MM.1S (cell line): ENCODE measurements at regions not wholly inside any gene's neighbourhood (a gene's known extent, or its start where the extent isn't known, plus 50 kb on each side); places are given as distances from the start of the nearest gene placed in this dataset.

Experiments
- DNase-seq: peaks from one replicate; pipeline ENCODE4 v3.0.0-alpha.2; 2015
- H2AFZ ChIP-seq: fragments of 300-600 bp; sonication (generic); 2 replicates; pipeline ENCODE4 v1.6.0; 2016; ENCODE audit warnings: antibody characterized with exemption, low read length
- H3F3A ChIP-seq: fragments of 300-600 bp; sonication (generic); 2 replicates; pipeline ENCODE4 v1.6.1; 2016; ENCODE audit warnings: mild to moderate bottlenecking, antibody characterized with exemption, low read length, moderate library complexity, mixed read lengths; ENCODE audit not compliant: insufficient read depth
- H3K27ac ChIP-seq: fragments of 300-600 bp; sonication (generic); 2 replicates; pipeline ENCODE4 v1.5.1; 2016; ENCODE audit warnings: mild to moderate bottlenecking, low read length
- H3K27me3 ChIP-seq: fragments of 300-600 bp; sonication (generic); replicated peaks from 2 replicates; pipeline ENCODE4 v1.6.0; 2016; ENCODE audit warnings: low read length; ENCODE audit not compliant: insufficient read depth
- H3K36me3 ChIP-seq: fragments of 300-600 bp; sonication (generic); replicated peaks from 2 replicates; pipeline ENCODE4 v1.6.1; 2016; ENCODE audit warnings: mild to moderate bottlenecking, low read length, mixed read lengths; ENCODE audit not compliant: insufficient read depth
- H3K4me1 ChIP-seq: fragments of 300-600 bp; sonication (generic); 2 replicates; pipeline ENCODE4 v1.6.1; 2016; ENCODE audit warnings: low read length, mixed read lengths
- H3K4me2 ChIP-seq: fragments of 300-600 bp; sonication (generic); 2 replicates; pipeline ENCODE4 v1.6.0; 2016; ENCODE audit warnings: low read depth, low read length
- H3K4me3 ChIP-seq: fragments of 300-600 bp; sonication (generic); 2 replicates; pipeline ENCODE4 v1.5.1; 2016; ENCODE audit warnings: low read length, mixed read lengths
- H3K79me2 ChIP-seq: fragments of 300-600 bp; sonication (generic); 2 replicates; pipeline ENCODE4 v1.6.1; 2016; ENCODE audit warnings: mixed run types, low read length, mixed read lengths
- H3K9ac ChIP-seq: fragments of 300-600 bp; sonication (generic); 2 replicates; pipeline ENCODE4 v1.6.1; 2016; ENCODE audit warnings: low read length, mixed read lengths
- H3K9me2 ChIP-seq: fragments of 300-600 bp; sonication (generic); replicated peaks from 2 replicates; pipeline ENCODE4 v1.6.1; 2016; ENCODE audit warnings: mild to moderate bottlenecking, low read length, mixed read lengths; ENCODE audit not compliant: insufficient read depth
- H3K9me3 ChIP-seq: fragments of 300-600 bp; sonication (generic); replicated peaks from 2 replicates; pipeline ENCODE4 v1.6.1; 2016; ENCODE audit warnings: mild to moderate bottlenecking, low read length, mixed read lengths; ENCODE audit not compliant: insufficient read depth
- H4K20me1 ChIP-seq: fragments of 300-600 bp; sonication (generic); 2 replicates; pipeline ENCODE4 v1.6.1; 2016; ENCODE audit warnings: mild to moderate bottlenecking, low read length, moderate library complexity, mixed read lengths; ENCODE audit not compliant: insufficient read depth
- CTCF ChIP-seq: fragments of 300-600 bp; sonication (generic); IDR thresholded peaks from 2 replicates; pipeline ENCODE4 v1.5.1; 2016; ENCODE audit warnings: antibody characterized with exemption, low read length, mixed read lengths
- EZH2 ChIP-seq: fragments of 300-600 bp; sonication (generic); optimal IDR thresholded peaks from 2 replicates; pipeline ENCODE3; 2017; ENCODE audit warnings: low read depth, mild to moderate bottlenecking, antibody characterized with exemption, low read length, mixed read lengths
- EZH2phosphoT487 ChIP-seq: fragments of 300-600 bp; sonication (generic); IDR thresholded peaks from 2 replicates; pipeline ENCODE4 v1.6.1; 2018; ENCODE audit warnings: antibody characterized with exemption, low read length

GRCh38 chr1:56257726-56258125, 321.6 kb downstream of the PLPP3 start:
- H3K9me2 ChIP-seq, result no peaks in the 10 kb centered on the region
- no peak for DNase-seq
- H3K9me3 ChIP-seq, result no peaks in the 10 kb centered on the region
- H3F3A ChIP-seq, result no peaks in the 10 kb centered on the region
- H3K27me3 ChIP-seq, result no peaks in the 10 kb centered on the region
- H3K4me1 ChIP-seq, result no peaks in the 10 kb centered on the region
- no peaks in the 10 kb centered on the region for H3K36me3 ChIP-seq
- no peak overlapping the region for H3K4me2 ChIP-seq
- no peak overlapping the region for H3K4me3 ChIP-seq
- no peak overlapping the region for H3K9ac ChIP-seq
- TF ChIP-seq CTCF (no peak), EZH2 (no peak), EZH2phosphoT487 (no peak)
- H3K79me2 ChIP-seq, result no peaks in the 10 kb centered on the region
- H4K20me1 ChIP-seq, result no peaks in the 10 kb centered on the region
- no peak overlapping the region for H2AFZ ChIP-seq
- no peak overlapping the region for H3K27ac ChIP-seq

GRCh38 chr1:56256153-56257000, 323.0 kb downstream of the PLPP3 start:
- H3K27me3 ChIP-seq, result no peaks in the 10 kb centered on the region
- no peaks in the 10 kb centered on the region for H3K9me2 ChIP-seq
- no peak overlapping the region for H3K4me2 ChIP-seq
- no peak overlapping the region for H3K27ac ChIP-seq
- H3F3A ChIP-seq, result no peaks in the 10 kb centered on the region
- no peaks in the 10 kb centered on the region for H3K9me3 ChIP-seq
- no peak for TF ChIP-seq EZH2phosphoT487
- no peak for TF ChIP-seq EZH2
- TF ChIP-seq CTCF, result no peak
- no peak overlapping the region for H3K9ac ChIP-seq
- DNase-seq, result no peak
- no peaks in the 10 kb centered on the region for H3K79me2 ChIP-seq
- H3K36me3 ChIP-seq, result no peaks in the 10 kb centered on the region
- no peak overlapping the region for H3K4me3 ChIP-seq
- H4K20me1 ChIP-seq, result no peaks in the 10 kb centered on the region
- no peaks in the 10 kb centered on the region for H3K4me1 ChIP-seq
- H2AFZ ChIP-seq, result no peak overlapping the region

- H3F3A ChIP-seq, result no peaks in the 10 kb centered on the region
- DNase-seq, result no peak
- H3K4me2 ChIP-seq, result no peak overlapping the region
- no peak overlapping the region for H3K27ac ChIP-seq
- no peak overlapping the region for H3K9ac ChIP-seq
- H4K20me1 ChIP-seq, result no peaks in the 10 kb centered on the region
- no peaks in the 10 kb centered on the region for H3K27me3 ChIP-seq
- no peaks in the 10 kb centered on the region for H3K4me1 ChIP-seq
- H3K79me2 ChIP-seq, result no peaks in the 10 kb centered on the region
- H3K9me2 ChIP-seq, result no peaks in the 10 kb centered on the region
- no peak for TF ChIP-seq EZH2
- TF ChIP-seq CTCF, result no peak
- no peak for TF ChIP-seq EZH2phosphoT487
- no peak overlapping the region for H2AFZ ChIP-seq
- H3K36me3 ChIP-seq, result no peaks in the 10 kb centered on the region
- no peaks in the 10 kb centered on the region for H3K9me3 ChIP-seq
- H3K4me3 ChIP-seq, result no peak overlapping the region
These were observed 323.7 kb downstream of the PLPP3 start for GRCh38 chr1:56255516-56256152.
